ENCODE measurements at regions not wholly inside any gene's neighbourhood (a gene's known extent, or its start where the extent isn't known, plus 50 kb on each side); places are given as distances from the start of the nearest gene placed in this dataset.

- Histone ChIP-seq H3K27ac (ENCODE audit: low read length) (no peak overlapping the region), H3K36me3 (ENCODE audit: control insufficient read depth in 2 of 2, insufficient read depth in 2 of 2, low read length in 2 of 2) (no peaks in the 10 kb centered on the region), H3K9me3 (ENCODE audit: control insufficient read depth in 2 of 2, low read length in 2 of 2) (no peaks in the 10 kb centered on the region), H3K27me3 (ENCODE audit: control insufficient read depth in 1 of 2, insufficient read depth in 2 of 2, low read length in 2 of 2) (no peaks in the 10 kb centered on the region), H3K9ac (ENCODE audit: low read length in 2 of 2) (no peak overlapping the region), H3K4me1 (ENCODE audit: control insufficient read depth, insufficient read depth, low read length) (no peaks in the 10 kb centered on the region), H3K4me3 (ENCODE audit: low read length in 2 of 2) (no peak overlapping the region)
Measured at GRCh38 chr15:62519900-62520299, 354.8 kb upstream of the C2CD4B start.

- no peaks in the 10 kb centered on the region for H3K9me3 ChIP-seq (ENCODE audit: control insufficient read depth in 2 of 2, low read length in 2 of 2)
- H3K36me3 ChIP-seq (ENCODE audit: control insufficient read depth in 2 of 2, insufficient read depth in 2 of 2, low read length in 2 of 2) = no peaks in the 10 kb centered on the region
- no peaks in the 10 kb centered on the region for H3K27me3 ChIP-seq (ENCODE audit: control insufficient read depth in 1 of 2, insufficient read depth in 2 of 2, low read length in 2 of 2)
- H3K4me3 ChIP-seq (ENCODE audit: low read length in 2 of 2) = no peak overlapping the region
- H3K4me1 ChIP-seq (ENCODE audit: control insufficient read depth, insufficient read depth, low read length) = no peaks in the 10 kb centered on the region
- H3K9ac ChIP-seq (ENCODE audit: low read length in 2 of 2) = no peak overlapping the region
- no peak overlapping the region for H3K27ac ChIP-seq (ENCODE audit: low read length)
Measured at GRCh38 chr15:62520887-62521286, 355.8 kb upstream of the C2CD4B start.

GRCh38 chr15:62521396-62521795 is 356.3 kb upstream of the C2CD4B start:
- no peaks in the 10 kb centered on the region for H3K27me3 ChIP-seq (ENCODE audit: control insufficient read depth in 1 of 2, insufficient read depth in 2 of 2, low read length in 2 of 2)

GRCh38 chr15:62524848-62525247 is 359.8 kb upstream of the C2CD4B start:
- H3K9me3 ChIP-seq (ENCODE audit: control insufficient read depth in 2 of 2, low read length in 2 of 2) = no peaks in the 10 kb centered on the region
- H3K4me3 ChIP-seq (ENCODE audit: low read length in 2 of 2) = no peak overlapping the region
- H3K27ac ChIP-seq (ENCODE audit: low read length) = no peak overlapping the region
- H3K27me3 ChIP-seq (ENCODE audit: control insufficient read depth in 1 of 2, insufficient read depth in 2 of 2, low read length in 2 of 2) = no peaks in the 10 kb centered on the region
- peaks cover 3% of the 10 kb centered on the region for H3K4me1 ChIP-seq (ENCODE audit: control insufficient read depth, insufficient read depth, low read length)
- H3K36me3 ChIP-seq (ENCODE audit: control insufficient read depth in 2 of 2, insufficient read depth in 2 of 2, low read length in 2 of 2) = no peaks in the 10 kb centered on the region
- H3K9ac ChIP-seq (ENCODE audit: low read length in 2 of 2) = no peak overlapping the region

More at GRCh38 chr15:62521396-62521795, 356.3 kb upstream of the C2CD4B start:
- H3K27ac ChIP-seq (ENCODE audit: low read length) = no peak overlapping the region
- no peak overlapping the region for H3K9ac ChIP-seq (ENCODE audit: low read length in 2 of 2)
- H3K4me1 ChIP-seq (ENCODE audit: control insufficient read depth, insufficient read depth, low read length) = no peaks in the 10 kb centered on the region
- no peaks in the 10 kb centered on the region for H3K9me3 ChIP-seq (ENCODE audit: control insufficient read depth in 2 of 2, low read length in 2 of 2)
- no peaks in the 10 kb centered on the region for H3K36me3 ChIP-seq (ENCODE audit: control insufficient read depth in 2 of 2, insufficient read depth in 2 of 2, low read length in 2 of 2)
- no peak overlapping the region for H3K4me3 ChIP-seq (ENCODE audit: low read length in 2 of 2)

- no peak overlapping the region for H3K27ac ChIP-seq (ENCODE audit: low read length)
- H3K9ac ChIP-seq (ENCODE audit: low read length in 2 of 2) = no peak overlapping the region
- H3K27me3 ChIP-seq (ENCODE audit: control insufficient read depth in 1 of 2, insufficient read depth in 2 of 2, low read length in 2 of 2) = no peaks in the 10 kb centered on the region
- no peak overlapping the region for H3K4me3 ChIP-seq (ENCODE audit: low read length in 2 of 2)
- peaks cover 5% of the 10 kb centered on the region for H3K4me1 ChIP-seq (ENCODE audit: control insufficient read depth, insufficient read depth, low read length)
- no peaks in the 10 kb centered on the region for H3K36me3 ChIP-seq (ENCODE audit: control insufficient read depth in 2 of 2, insufficient read depth in 2 of 2, low read length in 2 of 2)
- H3K9me3 ChIP-seq (ENCODE audit: control insufficient read depth in 2 of 2, low read length in 2 of 2) = no peaks in the 10 kb centered on the region
Measured at GRCh38 chr15:62527387-62527786, 362.3 kb upstream of the C2CD4B start.

- H3K9ac ChIP-seq (ENCODE audit: low read length in 2 of 2) = no peak overlapping the region
- H3K27ac ChIP-seq (ENCODE audit: low read length) = no peak overlapping the region
- no peaks in the 10 kb centered on the region for H3K9me3 ChIP-seq (ENCODE audit: control insufficient read depth in 2 of 2, low read length in 2 of 2)
- peaks cover 8% of the 10 kb centered on the region for H3K4me1 ChIP-seq (ENCODE audit: control insufficient read depth, insufficient read depth, low read length)
- no peaks in the 10 kb centered on the region for H3K27me3 ChIP-seq (ENCODE audit: control insufficient read depth in 1 of 2, insufficient read depth in 2 of 2, low read length in 2 of 2)
- H3K4me3 ChIP-seq (ENCODE audit: low read length in 2 of 2) = no peak overlapping the region
- no peaks in the 10 kb centered on the region for H3K36me3 ChIP-seq (ENCODE audit: control insufficient read depth in 2 of 2, insufficient read depth in 2 of 2, low read length in 2 of 2)
Measured at GRCh38 chr15:62528505-62528904, 363.4 kb upstream of the C2CD4B start.

GRCh38 chr15:62532367-62532766 is 367.3 kb upstream of the C2CD4B start:
- no peaks in the 10 kb centered on the region for H3K27me3 ChIP-seq (ENCODE audit: control insufficient read depth in 1 of 2, insufficient read depth in 2 of 2, low read length in 2 of 2)
- H3K4me3 ChIP-seq (ENCODE audit: low read length in 2 of 2) = no peak overlapping the region
- H3K9me3 ChIP-seq (ENCODE audit: control insufficient read depth in 2 of 2, low read length in 2 of 2) = no peaks in the 10 kb centered on the region
- no peak overlapping the region for H3K27ac ChIP-seq (ENCODE audit: low read length)
- no peaks in the 10 kb centered on the region for H3K36me3 ChIP-seq (ENCODE audit: control insufficient read depth in 2 of 2, insufficient read depth in 2 of 2, low read length in 2 of 2)
- H3K9ac ChIP-seq (ENCODE audit: low read length in 2 of 2) = no peak overlapping the region
- H3K4me1 ChIP-seq (ENCODE audit: control insufficient read depth, insufficient read depth, low read length) = peaks cover 8% of the 10 kb centered on the region

- H3K4me3 ChIP-seq (ENCODE audit: low read length in 2 of 2) = no peak overlapping the region
- H3K27me3 ChIP-seq (ENCODE audit: control insufficient read depth in 1 of 2, insufficient read depth in 2 of 2, low read length in 2 of 2) = no peaks in the 10 kb centered on the region
- H3K9ac ChIP-seq (ENCODE audit: low read length in 2 of 2) = no peak overlapping the region
- H3K36me3 ChIP-seq (ENCODE audit: control insufficient read depth in 2 of 2, insufficient read depth in 2 of 2, low read length in 2 of 2) = no peaks in the 10 kb centered on the region
- H3K9me3 ChIP-seq (ENCODE audit: control insufficient read depth in 2 of 2, low read length in 2 of 2) = no peaks in the 10 kb centered on the region
- H3K27ac ChIP-seq (ENCODE audit: low read length) = no peak overlapping the region
- peaks cover 5% of the 10 kb centered on the region for H3K4me1 ChIP-seq (ENCODE audit: control insufficient read depth, insufficient read depth, low read length)
Measured at GRCh38 chr15:62533687-62534086, 368.6 kb upstream of the C2CD4B start.

- Histone ChIP-seq H3K4me1 (ENCODE audit: control insufficient read depth, insufficient read depth, low read length) (peaks cover 5% of the 10 kb centered on the region), H3K27me3 (ENCODE audit: control insufficient read depth in 1 of 2, insufficient read depth in 2 of 2, low read length in 2 of 2) (no peaks in the 10 kb centered on the region), H3K4me3 (ENCODE audit: low read length in 2 of 2) (no peak overlapping the region), H3K36me3 (ENCODE audit: control insufficient read depth in 2 of 2, insufficient read depth in 2 of 2, low read length in 2 of 2) (no peaks in the 10 kb centered on the region), H3K9me3 (ENCODE audit: control insufficient read depth in 2 of 2, low read length in 2 of 2) (no peaks in the 10 kb centered on the region), H3K9ac (ENCODE audit: low read length in 2 of 2) (no peak overlapping the region), H3K27ac (ENCODE audit: low read length) (no peak overlapping the region)
Measured at GRCh38 chr15:62534996-62535395, 369.9 kb upstream of the C2CD4B start.

- H3K9me3 ChIP-seq (ENCODE audit: control insufficient read depth in 2 of 2, low read length in 2 of 2) = no peaks in the 10 kb centered on the region
- H3K4me3 ChIP-seq (ENCODE audit: low read length in 2 of 2) = no peak overlapping the region
- H3K9ac ChIP-seq (ENCODE audit: low read length in 2 of 2) = no peak overlapping the region
- no peaks in the 10 kb centered on the region for H3K36me3 ChIP-seq (ENCODE audit: control insufficient read depth in 2 of 2, insufficient read depth in 2 of 2, low read length in 2 of 2)
- no peaks in the 10 kb centered on the region for H3K4me1 ChIP-seq (ENCODE audit: control insufficient read depth, insufficient read depth, low read length)
- no peak overlapping the region for H3K27ac ChIP-seq (ENCODE audit: low read length)
- no peaks in the 10 kb centered on the region for H3K27me3 ChIP-seq (ENCODE audit: control insufficient read depth in 1 of 2, insufficient read depth in 2 of 2, low read length in 2 of 2)
Measured at GRCh38 chr15:62539236-62539635, 374.2 kb upstream of the C2CD4B start.

- Histone ChIP-seq H3K36me3 (ENCODE audit: control insufficient read depth in 2 of 2, insufficient read depth in 2 of 2, low read length in 2 of 2) (no peaks in the 10 kb centered on the region), H3K9me3 (ENCODE audit: control insufficient read depth in 2 of 2, low read length in 2 of 2) (no peaks in the 10 kb centered on the region), H3K9ac (ENCODE audit: low read length in 2 of 2) (no peak overlapping the region), H3K27ac (ENCODE audit: low read length) (no peak overlapping the region), H3K4me1 (ENCODE audit: control insufficient read depth, insufficient read depth, low read length) (peaks cover 12% of the 10 kb centered on the region), H3K4me3 (ENCODE audit: low read length in 2 of 2) (no peak overlapping the region), H3K27me3 (ENCODE audit: control insufficient read depth in 1 of 2, insufficient read depth in 2 of 2, low read length in 2 of 2) (no peaks in the 10 kb centered on the region)
Measured at GRCh38 chr15:62541250-62541649, 376.2 kb upstream of the C2CD4B start.

Data from stomach smooth muscle (tissue), 2 donors.